Heart right ventricle (tissue), 16 donors: ENCODE measurements at regions not wholly inside any gene's neighbourhood (a gene's known extent, or its start where the extent isn't known, plus 50 kb on each side); places are given as distances from the start of the nearest gene placed in this dataset.

Experiments
- ATAC-seq, 8 donors: fragments of 200-7000 bp; cut with Tn5 transposase; one replicate each; pipeline ENCODE4 v1.9.1; 2020; ENCODE audit warnings: mild to moderate bottlenecking in 8 of 8, moderate library complexity in 8 of 8, moderate number of reproducible peaks in 1 of 8
- DNase-seq, 2 donors: peaks; one replicate each; pipeline ENCODE4 v3.0.0-alpha.2; 2020
- H3K27ac ChIP-seq, 10 donors: fragments of 200-600 bp; sonication (generic) in 2 of 10; one replicate each; pipeline versions ENCODE4 v1.5.0 to v1.8.0; 2020 to 2022; ENCODE audit warnings: mild to moderate bottlenecking in 3 of 10
- H3K27me3 ChIP-seq, 7 donors: fragments of 200-600 bp; one replicate each; pipeline ENCODE4 v1.8.0; 2021 to 2022; ENCODE audit warnings: mild to moderate bottlenecking in 2 of 7
- H3K36me3 ChIP-seq, 9 donors: fragments of 200-600 bp; sonication (generic) in 1 of 9; one replicate each; pipeline versions ENCODE4 v1.5.0 to v1.8.0; 2020 to 2022; ENCODE audit warnings: mild to moderate bottlenecking in 2 of 9
- H3K4me1 ChIP-seq, 9 donors: fragments of 200-600 bp; sonication (generic) in 1 of 9; one replicate each; pipeline versions ENCODE4 v1.5.0 to v1.8.0; 2020 to 2022; ENCODE audit warnings: mild to moderate bottlenecking in 4 of 9
- H3K4me3 ChIP-seq, 10 donors: fragments of 200-600 bp; sonication (generic) in 2 of 10; one replicate each; pipeline versions ENCODE4 v1.5.0 to v1.8.0; 2020 to 2022; ENCODE audit warnings: mild to moderate bottlenecking in 7 of 10, moderate library complexity in 2 of 10
- H3K9me3 ChIP-seq, 11 donors: fragments of 200-600 bp in 10 of 11; sonication (generic) in 2 of 11; one replicate each; pipeline versions ENCODE4 v1.5.0 to v1.8.0; 2013 to 2022; ENCODE audit warnings: mild to moderate bottlenecking in 2 of 11, control low read depth in 1 of 11, moderate library complexity in 1 of 11
- CTCF ChIP-seq, 9 donors: fragments of 200-600 bp; sonication (generic) in 2 of 9; IDR thresholded peaks; one replicate each; pipeline versions ENCODE4 v1.5.0 to v1.8.0; 2021 to 2022; ENCODE audit warnings: antibody characterized with exemption in 9 of 9, mild to moderate bottlenecking in 5 of 9, moderate library complexity in 1 of 9
- WGBS, 2 donors: extraction: QIAGEN DNeasy Blood & Tissue Kit; methylation state at CpG; one replicate each; pipeline ENCODE4 v1.1.7; 2013; ENCODE audit warnings: inconsistent platforms in 1 of 2; 5-methylcytosine and 5-hydroxymethylcytosine counted together
- intact Hi-C, 10 donors: fragments of 100-400 bp; cut with DNase I; formaldehyde crosslinking; loops; one replicate each; pipeline versions ENCODE4 v1.11.1 to v1.14.2; 2022
- donor health status: Arrhythmogenic right ventricular cardiomyopathy.
- donor health status: ischemic (EF 13 %, LVEDD 7.1; RV severe dilation, severe dysfunction).
- donor health status: healthy with polysubstance abuse.
- donor health status: DM: no; HTN: yes; CAD: no.
- donor health status: DM: no; HTN: no; CAD: no.
- donor health status: ischemic (EF 25% LVEDD 6.9; RV normal size, moderate dysfunction).
- donor health status: ischemic (EF 25% LVEDD 5.7; RV mildly dilated, moderate dysfunction).
- donor health status: healthy.
- donor health status: DM: yes; HTN: yes; CAD: no.
- donor health status: Ischemic cardiomyopathy.
- donor health status: ischemic (EF 35%, LVEDD 5.7; RV mildly dilated, moderate dysfunction).
- donor health status: nonischemic (EF 11% LVEDD 7.7; RV severe dilation, severe dysfunction).
- donor health status: DM: yes; HTN: yes; CAD: no.
- donor health status: PGD.
- donor health status: ischemic (EF 29% LVEDD 5.4; RV normal size, mild dysfunction).
- donor health status: nonischemic (EF 23%, LVEDD 6.1; RV moderate dilation, normal function).

DNA sequence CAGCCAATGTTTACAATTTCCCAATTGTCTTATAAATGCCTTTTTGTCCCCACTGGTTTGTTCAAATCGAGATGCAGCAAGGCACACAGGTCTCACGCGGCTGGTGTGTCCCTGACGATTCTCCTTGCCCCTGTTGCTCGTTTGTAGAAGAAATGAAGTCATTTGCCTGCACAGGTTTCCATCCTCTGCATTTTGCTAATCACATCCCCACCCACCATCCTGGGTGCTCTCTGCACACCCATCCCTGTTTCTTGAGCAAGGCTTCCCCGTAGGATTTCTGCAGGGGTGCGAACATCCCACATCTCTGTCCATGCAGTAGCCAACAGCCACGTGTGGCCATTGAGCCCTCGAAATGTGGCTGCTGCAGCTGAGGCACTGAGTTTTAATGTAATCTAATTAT lies 59.8 kb upstream of the SOX1 start:
- Histone ChIP-seq H3K4me3 (no peak overlapping the region), H3K9me3 (peaks cover 0 to 18% (median 0%) of the 10 kb centered on the region in 11 donors), H3K4me1 (no peaks in the 10 kb centered on the region), H3K36me3 (no peaks in the 10 kb centered on the region), H3K27me3 (peaks cover 0 to 20% (median 11%) of the 10 kb centered on the region in 7 donors), H3K27ac (no peak overlapping the region)
- no peak for TF ChIP-seq CTCF (IDR thresholded peaks at IDR 0.05)
- DNase-seq (no peak), ATAC-seq (no peak)
- intact Hi-C loops = no loop called here
- WGBS, 2 donors = 82 to 85% methylated on average over 9 of the region's 9 CpGs

DNA sequence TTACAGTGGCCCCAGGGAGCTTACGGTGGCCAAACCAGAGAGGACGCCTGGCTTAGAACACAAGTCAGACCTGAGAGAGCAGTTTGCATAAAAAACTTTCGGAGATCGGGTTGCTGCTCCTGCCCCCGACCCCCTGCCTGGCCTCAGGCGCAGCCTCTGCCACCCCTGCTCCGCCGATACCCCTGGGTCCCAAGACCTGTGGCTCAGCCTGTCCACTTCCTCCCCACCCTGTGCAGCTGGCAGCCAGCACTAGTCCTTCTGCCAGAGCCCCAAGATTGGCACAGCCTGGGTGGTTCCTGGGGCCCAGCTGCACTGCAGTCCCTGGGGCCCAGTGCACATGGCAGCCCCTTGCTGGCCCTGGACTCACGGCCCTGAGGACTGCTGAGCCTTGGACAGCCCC lies 56.2 kb upstream of the SOX1 start:
- no peak for ATAC-seq
- H3K36me3 ChIP-seq = no peaks in the 10 kb centered on the region
- no peak for DNase-seq
- peaks cover 0 to 29% (median 9%) of the 10 kb centered on the region in 7 donors for H3K27me3 ChIP-seq
- no peaks in the 10 kb centered on the region for H3K4me1 ChIP-seq
- no peak for TF ChIP-seq CTCF (IDR thresholded peaks at IDR 0.05)
- H3K9me3 ChIP-seq = peaks cover 0 to 9% (median 0%) of the 10 kb centered on the region in 11 donors
- 74% methylated on average over 9 of the region's 9 CpGs for WGBS, 2 donors
- intact Hi-C loops = no loop called here
- H3K27ac ChIP-seq = no peak overlapping the region
- H3K4me3 ChIP-seq = no peak overlapping the region

GRCh38 chr13:112012016-112012704 lies 54.8 kb upstream of the SOX1 start:
- Histone ChIP-seq H3K27me3 (peaks cover 0 to 24% (median 9%) of the 10 kb centered on the region in 7 donors), H3K4me1 (no peaks in the 10 kb centered on the region), H3K4me3 (no peak overlapping the region), H3K36me3 (no peaks in the 10 kb centered on the region), H3K9me3 (peaks cover 0 to 8% (median 0%) of the 10 kb centered on the region in 11 donors), H3K27ac (no peak overlapping the region)
- DNase-seq = no peak
- TF ChIP-seq CTCF (IDR thresholded peaks at IDR 0.05) = no peak
- WGBS, 2 donors = 57 to 66% methylated on average over 27 of the region's 27 CpGs
- intact Hi-C loops = no loop called here
- ATAC-seq = no peak

DNA sequence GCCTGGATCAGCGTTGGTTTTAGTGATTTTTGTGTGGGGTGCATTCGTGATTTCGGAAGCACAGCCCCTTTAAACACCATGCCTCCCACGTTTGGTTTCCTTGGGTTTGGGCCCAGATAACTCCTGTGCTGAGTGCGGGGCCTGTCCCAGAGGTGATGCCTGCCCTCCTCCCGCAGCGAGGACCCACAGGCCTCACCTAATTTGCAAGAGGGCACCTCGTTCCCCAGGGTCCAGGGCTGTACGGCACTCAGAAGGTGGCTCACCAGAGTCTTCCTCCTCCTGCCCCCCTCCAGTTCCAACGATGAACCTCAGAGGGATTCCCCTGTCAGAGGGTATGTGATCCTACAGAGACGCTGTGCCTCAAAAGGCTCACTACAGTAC lies 54.3 kb upstream of the SOX1 start:
- H3K27me3 ChIP-seq = peaks cover 0 to 24% (median 9%) of the 10 kb centered on the region in 7 donors
- no peak overlapping the region for H3K4me3 ChIP-seq
- intact Hi-C loops = no loop called here
- TF ChIP-seq CTCF (IDR thresholded peaks at IDR 0.05) = no peak
- 75 to 85% methylated on average over 11 of the region's 11 CpGs for WGBS, 2 donors
- no peaks in the 10 kb centered on the region for H3K36me3 ChIP-seq
- DNase-seq (no peak), ATAC-seq (no peak)
- no peak overlapping the region for H3K27ac ChIP-seq
- peaks cover 0 to 4% (median 0%) of the 10 kb centered on the region in 11 donors for H3K9me3 ChIP-seq
- H3K4me1 ChIP-seq = no peaks in the 10 kb centered on the region
